GM18873 (cell line): ENCODE measurements at regions not wholly inside any gene's neighbourhood (a gene's known extent, or its start where the extent isn't known, plus 50 kb on each side); places are given as distances from the start of the nearest gene placed in this dataset.

Source experiments
- ATAC-seq: cut with Tn5 transposase; IDR thresholded peaks from one replicate; pipeline ENCODE4 v1.9.1; 2021; ENCODE audit warnings: mild to moderate bottlenecking, moderate library complexity, moderate number of reproducible peaks; ENCODE audit not compliant: unreplicated experiment, low FRiP score

DNA sequence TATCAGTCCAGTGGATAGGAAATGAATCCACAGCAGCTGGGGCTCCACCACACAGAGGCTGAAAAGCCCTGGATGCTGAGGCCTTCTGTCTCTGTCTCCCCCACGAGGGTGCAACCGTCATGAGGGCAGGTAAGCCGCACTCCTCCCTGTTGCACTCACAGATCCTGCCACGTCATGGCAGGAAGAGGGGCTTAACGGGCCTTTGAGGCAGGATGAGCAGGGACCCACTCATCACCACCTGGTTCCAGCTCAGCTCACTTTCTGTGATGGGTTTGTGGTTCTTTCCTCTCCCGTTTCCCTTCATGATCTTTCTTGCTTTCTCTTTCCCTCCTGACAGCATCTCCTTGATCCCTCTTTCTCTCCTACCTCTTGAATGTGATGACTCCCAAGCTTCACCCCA is 575.2 kb downstream of the CCDC171 start:
- ATAC-seq: no peak

DNA sequence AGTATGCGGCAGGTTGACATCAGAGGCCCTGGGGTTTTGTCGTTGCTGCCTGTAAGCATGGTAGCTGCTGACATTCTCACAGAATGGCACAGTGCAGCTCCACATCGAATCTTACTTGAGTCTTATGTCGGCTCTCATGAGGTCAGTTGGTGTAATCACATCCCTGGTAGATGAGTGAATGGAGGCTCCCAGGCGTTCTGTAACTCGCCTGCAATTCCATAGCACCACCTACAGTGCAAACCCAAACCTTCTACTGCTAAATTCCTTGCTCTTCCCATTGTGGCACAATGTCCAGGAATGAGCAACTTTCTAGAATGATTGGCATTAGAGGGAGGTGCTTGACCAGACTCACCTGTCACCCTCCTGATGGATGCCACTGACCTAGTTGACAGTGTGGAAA is 578.4 kb downstream of the CCDC171 start:
- no peak for ATAC-seq

DNA sequence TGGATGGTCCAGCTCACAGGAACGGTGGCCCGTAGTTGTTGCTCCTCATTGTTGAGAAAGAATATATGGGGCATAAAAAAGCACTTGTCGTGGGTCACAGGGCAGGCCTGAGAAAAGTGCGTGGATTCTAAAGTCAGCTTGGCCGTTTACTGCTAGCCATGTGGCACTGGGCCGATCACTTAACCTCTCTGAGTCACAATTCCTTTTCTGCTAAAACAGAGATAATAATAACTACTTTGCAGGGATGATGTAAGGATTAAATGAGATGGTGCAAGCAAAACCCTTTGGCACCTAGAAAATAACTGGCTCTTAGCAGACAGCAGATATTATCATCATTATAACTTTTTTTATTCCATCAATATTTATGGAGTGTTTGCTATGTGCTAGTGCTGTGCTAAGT is 579.7 kb downstream of the CCDC171 start:
- no peak for ATAC-seq

DNA sequence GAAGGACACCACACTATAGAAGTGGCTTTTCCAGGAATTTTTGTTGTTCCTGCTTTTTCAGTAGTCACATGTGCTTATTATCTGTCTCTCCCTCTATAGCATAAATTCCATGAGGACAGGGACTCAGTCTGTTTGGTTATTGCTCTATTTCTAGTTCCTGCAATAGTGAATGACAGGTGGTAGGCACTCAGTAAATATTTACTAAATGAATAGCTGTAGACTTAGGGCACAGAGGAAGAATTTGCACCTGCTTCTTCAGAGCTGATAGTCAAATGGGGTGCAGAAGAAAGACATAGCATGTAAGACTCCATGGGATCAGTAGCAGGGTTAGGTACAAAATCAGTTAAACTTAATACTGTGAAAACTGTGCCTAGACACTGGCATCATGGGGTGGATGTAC is 580.2 kb downstream of the CCDC171 start:
- ATAC-seq: no peak

DNA sequence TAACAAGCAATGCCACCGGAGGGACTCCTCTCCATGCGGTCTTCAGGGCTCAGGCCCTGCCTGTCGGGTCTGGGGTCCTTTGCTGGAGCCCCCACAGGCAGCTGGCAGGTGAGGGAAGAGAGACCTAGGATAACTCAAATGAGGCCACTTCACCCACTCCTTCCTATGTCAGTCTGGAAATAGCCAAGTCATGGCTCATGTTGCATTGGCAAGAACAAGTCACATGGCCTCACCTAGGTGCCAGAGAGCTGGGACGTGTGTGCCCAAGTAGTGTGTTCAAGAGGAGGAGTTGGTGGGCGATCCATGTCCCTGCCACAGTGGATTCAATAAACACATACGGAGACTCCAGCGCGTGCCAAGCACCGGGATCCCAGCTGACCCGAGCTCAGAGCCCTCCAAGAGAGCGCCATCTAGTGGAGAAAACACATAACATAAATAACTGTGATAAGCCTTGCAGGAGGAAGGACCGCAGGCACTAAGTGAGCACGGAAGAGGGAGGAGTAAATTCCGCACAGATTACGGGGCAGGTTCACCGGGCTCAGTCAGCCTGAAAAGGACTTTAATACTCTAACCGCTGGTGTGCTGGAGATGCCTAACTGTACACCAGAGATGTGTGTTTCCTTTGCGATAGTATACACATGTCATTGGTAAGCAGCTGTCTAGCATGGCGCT is 580.8 kb downstream of the CCDC171 start:
- no peak for ATAC-seq

DNA sequence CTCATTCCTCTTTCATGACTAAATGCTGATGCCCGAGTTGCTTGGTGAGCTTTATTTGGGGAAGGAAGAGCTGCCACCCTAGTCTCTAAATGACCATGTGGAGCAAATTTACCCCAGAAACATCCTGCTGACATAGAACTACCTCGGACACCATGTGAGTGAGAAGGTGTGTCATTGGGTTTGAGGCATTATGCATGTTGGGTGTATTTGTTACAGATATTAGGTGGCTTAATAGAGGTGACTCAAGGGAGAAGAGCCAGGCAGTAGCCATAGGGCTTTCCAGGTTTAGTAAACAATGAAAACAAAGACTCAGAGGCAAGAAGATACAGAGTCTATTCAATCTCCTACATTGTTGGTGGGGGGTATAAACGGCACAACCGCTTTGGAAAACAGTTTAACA is 581.5 kb downstream of the CCDC171 start:
- ATAC-seq: no peak

DNA sequence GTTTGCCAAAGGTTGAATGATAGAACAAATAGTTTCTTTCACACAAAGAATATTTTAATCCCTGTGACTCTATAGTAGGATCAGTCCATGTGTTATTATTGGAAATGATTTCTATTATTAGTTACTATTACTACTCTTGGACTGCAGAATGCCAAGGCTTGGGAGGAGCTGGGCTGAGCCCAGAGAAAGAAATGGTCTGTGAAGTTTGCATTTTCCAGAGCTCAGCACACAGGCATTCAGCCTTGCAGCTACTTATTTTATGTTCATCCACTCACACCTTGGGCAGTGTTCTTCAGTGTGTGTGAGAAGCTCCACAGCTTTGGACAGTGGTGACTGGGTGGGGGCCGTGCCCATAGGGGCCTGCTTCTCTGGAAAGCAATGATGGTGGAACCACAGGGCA is 583.1 kb downstream of the CCDC171 start:
- ATAC-seq: no peak

DNA sequence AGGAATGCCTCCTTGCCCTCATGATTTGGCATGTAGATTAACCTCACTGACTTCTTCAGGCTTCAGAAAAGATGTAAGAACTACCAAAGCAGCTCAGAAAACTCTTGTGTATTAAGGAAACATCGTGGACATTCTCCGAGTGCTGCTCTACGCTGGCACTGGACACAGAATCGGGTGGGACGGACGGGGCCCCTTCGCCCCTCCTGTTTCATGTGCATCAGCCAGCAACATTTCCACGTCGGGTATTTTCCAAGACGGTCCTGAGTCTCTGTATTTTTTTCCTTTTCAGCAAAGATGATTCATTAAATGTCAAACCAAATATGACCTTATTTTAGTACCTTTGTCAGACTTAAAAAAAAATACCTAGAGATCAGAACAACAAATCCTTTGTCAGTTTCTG is 583.6 kb downstream of the CCDC171 start:
- ATAC-seq: no peak

DNA sequence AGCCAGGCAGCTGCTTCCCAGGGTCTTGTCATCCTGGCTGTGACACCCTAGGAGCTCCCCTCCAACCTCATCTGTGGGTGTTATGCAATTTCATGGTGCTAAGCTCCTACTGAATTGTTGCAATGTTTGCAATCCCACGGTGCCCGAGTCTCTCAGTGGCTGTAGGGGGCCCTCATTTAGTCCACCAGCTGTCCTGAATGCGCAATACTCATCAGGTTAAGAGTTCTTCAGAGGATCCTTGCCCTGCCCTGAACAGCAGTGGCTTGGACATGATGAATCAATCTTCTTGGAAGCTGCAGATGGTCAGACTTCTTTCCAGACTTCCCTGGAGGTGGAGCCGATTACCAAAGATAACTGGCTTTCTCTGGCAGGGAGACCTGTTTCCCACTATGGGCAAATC is 584.1 kb downstream of the CCDC171 start:
- no peak for ATAC-seq

DNA sequence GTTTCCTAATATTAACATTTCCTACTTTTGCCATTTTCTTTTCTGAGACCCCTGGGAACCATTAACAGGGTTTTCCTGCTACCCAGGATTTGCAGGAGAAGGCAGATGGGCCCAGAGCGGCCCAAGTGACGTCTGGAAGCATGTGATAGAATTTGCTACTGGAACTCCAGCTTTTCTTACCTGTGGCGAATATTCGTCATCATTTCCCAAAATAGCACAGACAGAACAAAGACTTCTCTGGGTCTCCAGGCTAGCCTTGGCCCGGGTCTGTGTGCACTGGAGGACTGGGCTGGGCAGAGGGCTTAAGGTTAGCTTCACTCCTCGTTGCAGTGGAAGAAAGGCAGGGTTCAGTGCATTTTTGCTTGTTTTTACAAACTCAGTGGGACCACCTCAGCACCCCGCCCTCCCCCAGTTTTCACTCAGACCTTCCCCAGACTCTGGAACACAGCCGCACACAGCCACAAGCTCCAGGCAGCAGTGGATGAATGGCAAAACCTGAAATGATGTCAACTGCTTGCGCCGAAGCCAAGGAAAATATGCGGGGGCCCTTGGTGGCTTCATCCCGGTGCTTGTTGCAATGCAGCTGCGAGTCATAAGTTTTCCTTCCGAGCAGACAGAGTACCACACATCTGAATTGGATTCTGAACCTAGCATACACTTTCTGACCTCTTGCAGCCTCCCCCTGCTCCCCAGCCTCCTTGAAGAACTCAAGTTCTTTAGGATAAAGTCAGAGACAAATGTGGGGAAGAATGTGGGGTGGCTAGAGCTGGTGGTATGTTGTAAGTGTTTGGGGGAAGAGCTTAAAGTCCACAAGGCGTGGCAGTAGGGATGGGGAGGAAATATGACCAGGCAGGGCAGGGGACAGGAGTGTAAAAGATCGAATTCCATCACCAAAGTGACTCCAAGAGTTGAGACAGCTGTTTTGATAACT is 586.0 kb downstream of the CCDC171 start:
- ATAC-seq: no peak

DNA sequence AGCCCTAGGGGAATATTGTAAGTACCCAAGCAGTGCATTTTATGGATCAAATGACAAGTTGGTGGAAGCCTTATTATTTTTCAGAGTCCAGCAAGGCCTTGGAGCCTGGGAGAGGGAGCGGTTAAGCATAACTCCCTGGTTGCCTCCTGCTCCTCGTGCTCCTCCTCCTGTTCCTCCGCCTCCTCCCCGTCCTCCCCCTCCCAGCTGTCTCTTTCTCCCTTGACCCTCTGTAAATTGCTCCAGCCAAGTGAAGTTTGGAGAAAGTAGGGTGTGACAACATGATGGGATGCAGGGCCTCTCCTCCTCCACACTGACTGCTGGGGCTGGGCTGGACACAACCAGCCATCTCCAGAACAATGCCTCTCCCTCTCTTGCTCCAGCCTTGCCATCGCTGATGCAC is 586.9 kb downstream of the CCDC171 start:
- ATAC-seq: no peak

DNA sequence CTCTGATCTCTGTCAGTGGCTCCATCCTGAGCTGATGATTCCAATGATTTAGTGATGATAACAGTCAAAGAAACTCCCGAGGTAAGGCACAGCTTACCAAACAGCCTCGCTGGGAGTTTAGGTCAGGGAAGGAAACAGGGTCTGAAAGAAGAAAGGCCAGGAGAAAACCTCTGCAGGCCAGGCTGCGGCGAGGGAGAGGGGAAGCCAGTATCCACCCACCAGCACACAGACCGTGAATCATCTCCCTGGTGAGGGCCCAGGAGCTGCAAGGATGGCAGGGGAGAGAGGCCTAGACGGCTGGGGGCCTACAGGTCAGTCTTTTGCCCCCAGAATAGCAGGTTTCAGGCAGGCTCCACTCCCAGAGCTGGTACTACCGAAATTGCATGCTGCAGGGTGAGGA is 590.5 kb downstream of the CCDC171 start:
- no peak for ATAC-seq

DNA sequence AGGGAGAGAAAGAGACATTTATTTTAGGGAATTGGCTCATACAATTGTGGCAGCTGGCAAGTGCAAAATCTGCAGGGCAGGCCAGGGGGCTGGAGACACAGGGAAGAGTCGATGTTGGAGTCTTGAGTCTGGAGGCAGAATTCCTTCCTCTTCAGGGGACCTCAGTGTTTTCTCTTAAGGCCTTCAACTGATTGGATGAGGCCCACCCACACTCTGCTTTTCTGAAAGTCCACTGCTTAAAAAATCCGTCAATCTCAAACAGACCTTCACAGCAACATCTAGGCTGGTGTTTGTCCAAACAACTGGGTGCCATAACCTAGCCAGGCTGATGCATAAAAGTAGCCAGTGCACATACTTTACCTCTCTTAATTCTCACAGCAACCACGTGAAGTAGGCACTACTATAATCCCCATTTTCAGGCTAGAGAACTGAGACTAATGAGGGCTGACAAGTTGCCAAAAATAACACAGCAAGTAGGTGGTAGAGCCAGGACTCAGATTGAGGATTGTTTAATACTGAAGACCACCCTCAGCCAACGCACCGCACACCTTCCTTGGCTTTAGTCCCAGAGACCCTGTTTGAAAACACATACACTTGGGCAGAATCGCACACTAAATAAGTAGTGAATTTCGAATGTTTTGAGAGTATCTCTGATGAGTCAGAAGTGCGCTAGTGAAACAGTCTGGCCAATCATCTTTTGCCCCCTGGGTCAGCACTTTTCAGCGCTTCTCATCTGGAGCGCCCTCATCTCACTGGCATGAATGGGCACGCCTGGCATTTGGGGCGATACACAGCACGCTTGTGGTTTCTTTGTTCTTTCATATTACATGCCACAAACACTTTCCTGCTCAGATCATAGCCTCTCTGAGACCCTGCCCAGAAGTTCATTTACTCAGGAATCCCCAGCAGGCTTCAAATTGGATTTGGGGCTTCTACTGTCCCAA is 591.4 kb downstream of the CCDC171 start:
- no peak for ATAC-seq

DNA sequence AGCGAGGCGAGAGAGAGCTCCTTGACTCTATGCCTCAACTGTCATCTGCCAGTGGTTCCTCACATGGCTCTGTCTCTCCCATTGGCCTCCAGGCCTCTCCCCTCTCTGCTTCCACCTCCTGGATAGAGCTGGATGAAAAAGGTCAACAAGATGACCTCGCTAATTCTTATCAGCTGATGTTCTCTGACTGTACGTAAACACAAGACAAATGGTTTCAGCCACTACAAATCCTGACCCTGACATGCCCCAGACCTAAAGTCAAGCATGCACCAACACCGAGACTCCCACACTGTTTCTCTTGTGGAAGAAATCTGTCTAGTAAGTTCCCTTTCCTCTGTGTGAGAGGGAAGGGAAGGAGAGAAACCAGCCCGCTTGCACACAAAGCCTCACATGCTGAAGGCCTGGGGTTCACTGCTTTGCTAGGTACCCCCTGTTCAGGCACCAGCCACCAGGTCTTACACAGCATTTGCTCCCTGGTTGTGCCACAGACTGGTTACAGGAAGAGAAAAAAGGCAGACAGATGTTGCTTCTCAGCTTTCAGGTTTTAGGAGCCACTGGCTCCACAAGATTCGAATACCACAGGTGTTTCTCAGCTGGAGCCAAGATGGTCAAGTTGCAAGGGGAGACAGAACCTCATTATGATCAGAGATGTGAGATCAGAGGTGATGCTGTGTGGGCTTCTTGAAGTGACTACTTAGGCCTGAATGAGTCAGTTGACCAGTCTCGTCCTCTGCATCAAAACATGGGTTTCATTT is 592.5 kb downstream of the CCDC171 start:
- ATAC-seq: no peak

DNA sequence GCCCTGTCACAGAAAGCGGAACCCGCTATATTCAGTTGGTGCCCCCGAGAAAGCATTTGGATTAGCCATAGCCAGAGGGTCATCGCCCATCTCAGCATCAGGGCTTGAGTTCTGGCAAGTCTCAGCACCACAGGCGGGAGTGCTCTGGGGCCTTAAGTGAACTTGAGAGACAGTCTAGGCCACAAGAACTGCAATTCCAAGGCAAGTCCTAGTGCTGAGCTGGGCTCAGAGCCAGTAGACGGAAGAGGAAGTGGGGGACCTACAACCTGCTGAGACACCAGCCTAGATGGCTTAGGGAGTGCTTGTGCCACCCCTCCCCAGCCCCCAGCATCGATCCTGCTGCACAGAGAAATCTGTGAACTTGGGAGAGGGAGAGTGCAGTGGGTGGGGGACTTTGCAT is 594.9 kb downstream of the CCDC171 start:
- ATAC-seq: no peak

DNA sequence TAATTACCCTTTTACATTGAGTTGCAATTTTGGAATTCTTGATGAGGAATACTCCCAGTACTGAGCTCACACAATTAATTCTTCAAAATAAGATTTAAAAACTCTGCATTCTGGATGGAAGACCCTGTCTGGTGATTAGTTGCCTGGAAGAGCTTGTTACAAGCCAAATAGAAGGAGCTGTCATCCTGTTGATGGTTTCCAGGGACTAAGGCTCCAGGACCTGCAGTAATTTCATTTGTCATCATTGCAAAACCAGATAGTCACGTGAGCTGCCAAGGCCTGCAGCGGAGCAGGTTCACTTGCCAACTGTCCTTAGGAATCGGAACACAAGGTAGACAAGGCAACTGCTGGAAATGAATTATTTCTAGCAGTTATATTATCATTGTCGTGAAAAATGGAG is 597.7 kb downstream of the CCDC171 start:
- ATAC-seq: no peak

DNA sequence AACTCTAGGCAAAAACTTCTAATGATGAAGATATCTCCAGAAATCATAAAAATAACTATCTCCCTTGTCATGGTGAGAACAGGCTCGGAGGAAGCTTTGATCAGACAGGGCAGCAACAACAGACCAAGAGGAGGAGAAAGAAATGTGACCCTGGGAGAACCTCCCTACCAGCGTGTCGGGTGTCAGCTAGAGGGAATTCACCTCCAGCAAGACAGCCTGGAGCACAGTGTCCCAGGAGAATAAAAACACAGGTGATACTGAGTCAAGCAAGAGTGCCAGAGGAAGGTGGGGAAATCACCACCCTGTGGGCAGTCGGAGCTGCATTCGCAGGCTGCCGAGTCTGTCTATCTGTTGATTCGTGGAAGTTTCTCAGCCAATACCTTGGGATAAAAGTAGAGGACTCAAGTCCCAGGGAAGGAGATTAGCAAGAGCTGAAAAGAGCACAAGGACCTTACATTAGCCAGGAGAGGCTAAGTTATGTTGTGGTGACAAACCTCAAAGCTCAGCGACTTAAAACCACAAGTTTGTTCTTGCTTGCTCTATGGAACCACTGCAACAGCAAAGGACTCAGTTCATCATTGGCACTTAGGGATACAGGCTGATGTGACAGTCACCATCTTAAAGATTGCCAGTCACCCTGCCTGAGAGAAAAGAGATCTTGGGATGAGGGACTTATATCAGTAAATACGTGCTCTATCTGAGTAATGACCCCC is 598.3 kb downstream of the CCDC171 start:
- no peak for ATAC-seq

DNA sequence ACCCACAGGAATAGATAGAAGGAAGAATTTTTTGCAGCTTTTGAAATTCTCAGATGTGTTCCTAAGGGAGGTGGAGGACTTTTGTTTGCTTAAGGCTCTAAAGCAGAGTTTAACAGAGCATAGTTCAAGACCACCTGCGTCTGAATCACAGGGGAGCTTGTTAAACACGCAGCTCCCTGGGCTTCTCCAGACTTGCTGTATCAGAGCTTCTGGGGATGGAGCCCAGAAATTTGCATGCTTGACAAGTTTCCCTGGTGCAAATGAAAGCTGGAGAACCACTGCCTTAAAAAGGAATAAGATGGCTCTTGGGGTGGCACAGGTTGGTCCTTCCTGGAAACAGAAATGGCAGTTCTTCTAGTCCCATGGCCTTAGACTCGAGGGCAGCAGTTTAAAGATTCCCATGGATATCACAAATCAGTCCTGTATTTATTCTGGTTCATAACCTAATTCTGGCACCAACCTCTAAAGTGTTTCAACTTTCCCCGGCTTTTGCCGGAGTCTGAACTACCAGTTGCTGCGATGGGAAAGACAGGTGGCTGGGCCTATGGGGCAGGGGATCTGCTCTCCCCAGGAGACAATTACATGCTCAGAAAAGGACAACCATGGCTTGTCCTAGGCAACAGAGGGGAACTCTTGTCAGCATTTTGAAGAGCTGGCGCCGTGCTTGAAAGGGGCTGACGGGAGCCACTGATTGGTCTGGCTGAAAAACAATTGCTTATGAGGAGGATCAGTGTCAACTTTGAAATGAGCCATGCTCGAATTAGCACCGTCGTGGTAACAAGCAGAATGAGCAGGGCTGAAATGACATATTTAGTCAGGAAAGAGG is 599.6 kb downstream of the CCDC171 start:
- ATAC-seq: no peak

DNA sequence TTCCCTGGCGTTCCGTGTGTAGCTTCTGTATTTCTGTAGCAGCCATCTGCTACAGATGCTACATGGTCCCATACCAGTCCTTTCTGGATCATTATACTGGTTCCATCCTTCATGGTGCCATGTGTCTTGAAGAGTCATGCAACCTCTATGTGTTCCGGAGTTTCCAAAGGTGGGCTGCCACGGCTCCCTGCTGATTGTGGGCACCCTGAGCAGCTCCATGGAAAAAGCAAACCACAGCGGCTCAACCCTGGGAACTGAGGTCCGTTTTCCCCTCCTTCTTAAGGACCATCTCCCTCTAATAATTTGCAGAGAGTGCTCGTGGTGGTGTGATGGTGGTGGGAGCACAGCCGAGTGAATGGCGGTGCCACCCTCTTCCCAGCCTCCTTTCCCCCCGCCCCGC is 600.4 kb downstream of the CCDC171 start:
- ATAC-seq: no peak
